Breast epithelium (tissue), 4 donors: ENCODE measurements at regions not wholly inside any gene's neighbourhood (a gene's known extent, or its start where the extent isn't known, plus 50 kb on each side); places are given as distances from the start of the nearest gene placed in this dataset.

ENCODE experiments used
- DNase-seq, 2 donors: peaks; one replicate each; pipeline ENCODE4 v3.0.0-alpha.2; 2019; ENCODE audit warnings: low spot score in 2 of 2
- H3K27ac ChIP-seq, 2 donors: fragments of 200-600 bp; sonication (generic) in 1 of 2; one replicate each; pipeline ENCODE4 v1.5.1; 2016 to 2019; ENCODE audit warnings: mild to moderate bottlenecking in 1 of 2
- H3K27me3 ChIP-seq, 2 donors: fragments of 200-600 bp; sonication (generic) in 1 of 2; one replicate each; pipeline versions ENCODE4 v1.5.1 to v1.6.0; 2017 to 2019; ENCODE audit warnings: control low read depth in 1 of 2, mild to moderate bottlenecking in 1 of 2
- H3K36me3 ChIP-seq: fragments of 200-600 bp; one replicate; pipeline ENCODE4 v1.5.1; 2019
- H3K4me1 ChIP-seq, 2 donors: fragments of 200-600 bp; sonication (generic); one replicate each; pipeline ENCODE4 v1.5.1; 2016 to 2019; ENCODE audit warnings: control low read depth in 1 of 2
- H3K4me3 ChIP-seq, 3 donors: fragments of 200-600 bp; sonication (generic); 1 replicate in 2 of 3; 2 replicates in 1 of 3; pipeline ENCODE4 v1.5.1; 2016 to 2019; ENCODE audit warnings: mild to moderate bottlenecking in 3 of 3, moderate library complexity in 2 of 3
- H3K9me3 ChIP-seq, 2 donors: fragments of 200-600 bp; sonication (generic) in 1 of 2; one replicate each; pipeline ENCODE4 v1.5.1; 2016 to 2019; ENCODE audit warnings: control low read depth in 1 of 2
- CTCF ChIP-seq, 3 donors: fragments of 450-650 bp; IDR thresholded peaks; one replicate each; pipeline ENCODE4 v1.5.1; 2016 to 2017; ENCODE audit warnings: antibody characterized with exemption in 3 of 3, mild to moderate bottlenecking in 3 of 3, moderate library complexity in 3 of 3
- POLR2A ChIP-seq: fragments of 450-650 bp; IDR thresholded peaks from one replicate; pipeline ENCODE4 v1.6.1; 2016; ENCODE audit warnings: antibody characterized with exemption, mild to moderate bottlenecking, moderate library complexity
- POLR2AphosphoS5 ChIP-seq, 3 donors: sonication (generic); formaldehyde crosslinking; IDR thresholded peaks; one replicate each; pipeline ENCODE4 v1.6.1; 2017; ENCODE audit warnings: antibody characterized with exemption in 3 of 3
- intact Hi-C: fragments of 100-400 bp; cut with DNase I; formaldehyde crosslinking; loops from one replicate; pipeline ENCODE4 v1.15.1; 2023; ENCODE audit warnings: low total_unique reads

- intact Hi-C loops, result no loop called here
- no peak overlapping the region for H3K4me3 ChIP-seq
- no peak for DNase-seq
- no peak overlapping the region for H3K27ac ChIP-seq
- H3K9me3 ChIP-seq, result no peaks in the 10 kb centered on the region
- no peaks in the 10 kb centered on the region for H3K36me3 ChIP-seq
- no peaks in the 10 kb centered on the region for H3K27me3 ChIP-seq
- no peaks in the 10 kb centered on the region for H3K4me1 ChIP-seq
- no peak for TF ChIP-seq POLR2A
- no peak for TF ChIP-seq CTCF (IDR thresholded peaks at IDR 0.05)
- TF ChIP-seq POLR2AphosphoS5 (IDR thresholded peaks at IDR 0.05), result no peak
These were observed 73.6 kb downstream of the CTSL start for GRCh38 chr9:87799503-87799902.

GRCh38 chr9:87800456-87800855 is 74.5 kb downstream of the CTSL start:
- no peaks in the 10 kb centered on the region for H3K9me3 ChIP-seq
- no peak overlapping the region for H3K27ac ChIP-seq
- no peaks in the 10 kb centered on the region for H3K27me3 ChIP-seq
- intact Hi-C loops, result no loop called here
- TF ChIP-seq CTCF (IDR thresholded peaks at IDR 0.05) (no peak), POLR2AphosphoS5 (IDR thresholded peaks at IDR 0.05) (no peak), POLR2A (no peak)
- no peaks in the 10 kb centered on the region for H3K4me1 ChIP-seq
- no peak for DNase-seq
- no peak overlapping the region for H3K4me3 ChIP-seq
- H3K36me3 ChIP-seq, result no peaks in the 10 kb centered on the region

- peaks cover 0 to 2% of the 10 kb centered on the region in 2 donors for H3K27me3 ChIP-seq
- no peak for DNase-seq
- no peaks in the 10 kb centered on the region for H3K4me1 ChIP-seq
- no peaks in the 10 kb centered on the region for H3K9me3 ChIP-seq
- H3K27ac ChIP-seq, result no peak overlapping the region
- no peaks in the 10 kb centered on the region for H3K36me3 ChIP-seq
- no peak overlapping the region for H3K4me3 ChIP-seq
- TF ChIP-seq POLR2AphosphoS5 (IDR thresholded peaks at IDR 0.05) (no peak), POLR2A (no peak), CTCF (IDR thresholded peaks at IDR 0.05) (no peak)
- intact Hi-C loops, result no loop called here
These were observed 75.1 kb downstream of the CTSL start for GRCh38 chr9:87801013-87801412.

- Histone ChIP-seq H3K36me3 (no peaks in the 10 kb centered on the region), H3K4me3 (no peak overlapping the region), H3K27me3 (peaks cover 0 to 14% of the 10 kb centered on the region in 2 donors), H3K4me1 (no peaks in the 10 kb centered on the region), H3K27ac (no peak overlapping the region), H3K9me3 (peaks cover 0 to 4% of the 10 kb centered on the region in 2 donors)
- intact Hi-C loops, result no loop called here
- DNase-seq, result no peak
- TF ChIP-seq POLR2A (no peak), CTCF (IDR thresholded peaks at IDR 0.05) (no peak), POLR2AphosphoS5 (IDR thresholded peaks at IDR 0.05) (no peak)
These were observed 77.2 kb downstream of the CTSL start for GRCh38 chr9:87803166-87803565.

GRCh38 chr9:87803623-87804345 is 77.9 kb downstream of the CTSL start:
- Histone ChIP-seq H3K4me3 (no peak overlapping the region), H3K27ac (no peak overlapping the region), H3K27me3 (peaks cover 0 to 14% of the 10 kb centered on the region in 2 donors), H3K4me1 (no peaks in the 10 kb centered on the region), H3K9me3 (peaks cover 0 to 9% of the 10 kb centered on the region in 2 donors), H3K36me3 (no peaks in the 10 kb centered on the region)
- no peak for TF ChIP-seq POLR2A
- TF ChIP-seq POLR2AphosphoS5 (IDR thresholded peaks at IDR 0.05), result no peak
- TF ChIP-seq CTCF (IDR thresholded peaks at IDR 0.05), result no peak
- intact Hi-C loops, result no loop called here
- DNase-seq, result no peak
